Fibroblast of pulmonary artery (primary cell): ENCODE measurements at regions not wholly inside any gene's neighbourhood (a gene's known extent, or its start where the extent isn't known, plus 50 kb on each side); places are given as distances from the start of the nearest gene placed in this dataset.

Source experiments
- DNase-seq: peaks from one replicate; pipeline ENCODE4 v3.0.0-alpha.2; 2010; ENCODE audit warnings: low read depth
- H3K4me3 ChIP-seq: replicated peaks from 2 replicates; pipeline ENCODE4 v1.5.1; 2011; ENCODE audit warnings: low read depth, mild to moderate bottlenecking, control low read depth, low read length, moderate library complexity
- TF ChIP-seq, protein P1 (sequence below): IDR thresholded peaks from 2 replicates; pipeline ENCODE4 v1.5.1; 2011; ENCODE audit warnings: mild to moderate bottlenecking, control low read depth, low read length, inconsistent platforms; ENCODE audit errors: missing control alignments

DNA sequence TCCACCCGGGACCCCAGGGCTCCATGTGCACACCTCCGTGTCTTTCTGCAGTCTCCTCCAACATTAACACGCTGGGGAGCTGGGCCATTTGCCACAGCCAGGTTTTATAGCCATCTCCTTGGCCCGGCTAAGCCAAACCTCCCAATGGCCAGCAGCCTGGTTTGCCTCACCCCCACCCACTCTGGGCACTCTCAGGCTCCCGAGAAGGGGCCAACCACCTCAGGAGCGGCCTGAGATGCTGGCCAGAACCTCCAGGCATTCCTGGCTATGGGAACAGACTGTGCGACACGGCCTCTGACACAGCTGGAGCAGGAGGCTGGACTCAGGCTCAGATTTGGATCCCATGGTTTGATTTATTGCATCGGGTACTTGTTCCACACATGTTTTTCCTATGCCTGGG, 289.7 kb downstream of the RPLP1 start:
- TF ChIP-seq, protein P1, sequence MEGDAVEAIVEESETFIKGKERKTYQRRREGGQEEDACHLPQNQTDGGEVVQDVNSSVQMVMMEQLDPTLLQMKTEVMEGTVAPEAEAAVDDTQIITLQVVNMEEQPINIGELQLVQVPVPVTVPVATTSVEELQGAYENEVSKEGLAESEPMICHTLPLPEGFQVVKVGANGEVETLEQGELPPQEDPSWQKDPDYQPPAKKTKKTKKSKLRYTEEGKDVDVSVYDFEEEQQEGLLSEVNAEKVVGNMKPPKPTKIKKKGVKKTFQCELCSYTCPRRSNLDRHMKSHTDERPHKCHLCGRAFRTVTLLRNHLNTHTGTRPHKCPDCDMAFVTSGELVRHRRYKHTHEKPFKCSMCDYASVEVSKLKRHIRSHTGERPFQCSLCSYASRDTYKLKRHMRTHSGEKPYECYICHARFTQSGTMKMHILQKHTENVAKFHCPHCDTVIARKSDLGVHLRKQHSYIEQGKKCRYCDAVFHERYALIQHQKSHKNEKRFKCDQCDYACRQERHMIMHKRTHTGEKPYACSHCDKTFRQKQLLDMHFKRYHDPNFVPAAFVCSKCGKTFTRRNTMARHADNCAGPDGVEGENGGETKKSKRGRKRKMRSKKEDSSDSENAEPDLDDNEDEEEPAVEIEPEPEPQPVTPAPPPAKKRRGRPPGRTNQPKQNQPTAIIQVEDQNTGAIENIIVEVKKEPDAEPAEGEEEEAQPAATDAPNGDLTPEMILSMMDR: no peak
- DNase-seq: no peak
- no peak overlapping the region for H3K4me3 ChIP-seq

DNA sequence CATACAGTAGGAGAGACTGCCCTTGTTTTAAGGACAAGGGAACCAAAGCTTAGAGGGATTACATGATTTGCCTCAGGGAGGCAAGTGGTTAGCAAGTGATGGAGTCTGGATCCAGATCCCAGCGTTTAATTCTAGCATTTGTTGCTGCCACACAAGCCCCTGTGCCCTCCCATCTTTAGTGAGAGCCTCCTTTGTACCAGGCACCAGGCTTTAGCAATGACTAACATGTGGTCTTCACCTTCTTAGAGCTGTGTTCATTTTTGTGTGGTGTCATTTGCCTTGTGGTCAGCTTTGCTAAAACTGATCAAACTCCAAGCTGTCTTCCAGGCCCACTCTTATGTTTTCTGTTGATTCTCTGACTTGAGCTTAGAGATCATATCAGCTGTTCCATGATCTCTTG, 290.5 kb downstream of the RPLP1 start:
- H3K4me3 ChIP-seq: no peak overlapping the region
- TF ChIP-seq, protein P1: no peak
- no peak for DNase-seq

DNA sequence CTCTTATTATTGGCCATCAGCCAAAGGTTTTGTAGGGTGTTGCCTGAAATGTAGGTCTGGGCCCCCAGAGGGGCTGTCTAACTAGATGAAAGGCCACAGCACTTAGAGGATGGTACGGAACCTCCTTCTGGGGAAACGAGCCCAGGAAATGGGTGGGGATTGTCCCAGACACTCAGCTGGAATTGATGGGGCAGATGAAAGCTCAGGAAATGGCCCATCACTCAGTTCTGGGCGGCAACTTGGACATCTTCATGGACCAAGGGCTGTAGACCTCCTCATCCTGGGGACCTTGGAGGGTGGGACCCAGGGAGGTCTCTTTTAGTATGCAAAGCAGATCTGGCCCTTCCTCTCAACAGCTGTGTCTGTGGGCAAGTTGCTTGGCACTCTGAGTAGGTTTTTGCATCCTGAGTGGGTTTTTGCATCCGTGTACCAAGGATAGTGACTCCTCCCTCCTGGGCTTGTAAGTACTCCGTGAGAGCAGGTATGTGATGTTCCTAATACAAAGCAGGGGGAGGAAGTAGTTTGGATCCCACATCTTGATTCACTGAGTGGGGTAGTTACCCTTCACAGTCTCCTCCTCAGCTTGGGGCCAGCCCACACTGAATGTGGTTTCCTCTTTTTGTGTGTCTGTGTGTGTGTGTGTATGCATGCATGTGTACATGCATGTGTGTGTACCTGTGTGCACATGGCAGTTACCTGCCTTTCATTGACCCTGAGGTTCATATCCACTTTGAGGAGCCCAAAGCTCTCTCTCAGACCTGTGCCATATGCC, 292.0 kb downstream of the RPLP1 start:
- H3K4me3 ChIP-seq: no peak overlapping the region
- DNase-seq: no peak
- TF ChIP-seq, protein P1: no peak

DNA sequence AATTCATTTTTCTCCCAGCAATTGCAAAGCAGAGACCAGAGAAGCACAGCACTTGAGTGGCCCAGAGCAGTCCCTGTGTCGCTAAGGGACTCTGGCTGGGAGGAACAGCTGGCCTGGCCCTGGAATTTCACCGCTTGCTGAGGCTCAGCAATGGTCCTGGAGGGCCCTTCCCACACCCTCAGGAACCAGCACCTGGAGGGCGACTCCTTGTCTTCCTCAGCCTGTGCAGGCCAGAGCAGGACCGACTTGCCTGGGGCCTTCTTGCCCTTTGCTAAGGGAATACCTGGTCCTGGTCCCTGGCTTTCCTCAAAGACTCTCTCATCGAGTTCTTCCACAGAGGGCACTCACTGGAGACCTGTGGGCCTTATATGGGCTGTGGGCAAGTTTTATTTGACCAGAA, 294.6 kb downstream of the RPLP1 start:
- no peak for DNase-seq
- TF ChIP-seq, protein P1: no peak
- H3K4me3 ChIP-seq: no peak overlapping the region

DNA sequence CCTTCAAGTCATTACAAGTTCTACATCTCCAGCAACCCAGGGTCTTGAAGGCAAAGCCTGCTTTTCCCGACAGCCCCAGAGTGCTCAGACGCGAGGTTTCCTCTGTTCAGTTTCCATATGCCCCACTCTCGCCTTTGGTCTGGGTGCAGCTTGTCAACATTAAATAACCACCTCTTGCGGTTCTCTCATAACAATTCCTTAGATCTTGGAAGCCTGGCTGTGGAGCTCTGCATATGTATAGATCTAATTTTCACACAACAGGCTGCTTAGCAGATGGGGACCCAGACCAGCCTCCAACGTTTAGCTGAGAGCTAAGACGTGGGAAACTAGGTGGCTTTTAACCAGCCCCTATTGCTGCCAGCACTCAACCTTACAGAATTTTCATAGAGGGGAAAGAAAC, 295.5 kb downstream of the RPLP1 start:
- TF ChIP-seq, protein P1: no peak
- H3K4me3 ChIP-seq: no peak overlapping the region
- DNase-seq: no peak

DNA sequence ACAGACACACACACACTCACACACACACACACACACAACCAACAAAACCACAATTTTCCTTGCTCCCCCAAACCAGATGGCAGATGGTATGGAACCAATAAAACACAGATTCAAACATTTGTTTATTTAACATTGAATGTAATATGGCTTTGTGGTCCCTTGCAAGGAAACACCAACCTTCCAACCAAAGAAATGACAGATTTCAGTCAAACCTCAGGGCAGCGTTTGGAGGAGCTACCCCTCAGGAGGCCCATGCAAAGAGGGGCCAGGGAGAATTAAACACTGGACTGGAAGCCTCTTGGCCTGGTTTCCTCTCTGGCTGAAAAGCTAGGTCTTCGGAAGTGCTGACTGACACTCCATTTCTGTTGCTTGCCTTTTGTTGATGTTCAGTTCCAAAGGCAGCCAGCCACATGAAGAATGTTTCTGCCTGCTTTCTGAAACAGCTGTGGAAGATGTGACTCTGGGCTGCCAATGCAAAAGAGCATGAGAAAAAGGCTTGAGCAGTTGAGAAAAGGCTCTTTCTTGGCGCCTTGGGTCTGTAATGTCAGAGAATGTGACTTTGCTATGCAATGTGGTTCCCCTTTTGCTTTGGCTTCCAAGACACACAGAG, 296.1 kb downstream of the RPLP1 start:
- no peak for DNase-seq
- H3K4me3 ChIP-seq: no peak overlapping the region
- TF ChIP-seq, protein P1: no peak

DNA sequence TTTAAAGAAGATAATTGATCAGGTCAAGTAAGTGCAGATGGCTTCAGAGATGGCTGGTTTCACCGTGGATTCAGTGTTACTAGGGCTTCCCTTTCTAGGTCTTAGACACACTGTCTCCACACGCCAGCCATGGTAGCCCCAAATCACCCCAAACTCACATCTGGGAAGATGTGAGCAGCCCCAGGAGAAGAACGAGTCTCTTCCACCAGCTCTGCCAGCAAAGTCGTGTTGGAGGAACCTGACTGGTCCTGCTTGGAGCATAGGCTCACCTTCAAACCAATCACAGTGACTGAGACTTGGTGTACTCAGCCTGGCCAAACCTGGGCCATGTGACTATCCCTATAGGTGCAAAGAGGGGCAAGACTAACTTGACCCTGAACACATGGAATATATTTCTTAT, 296.7 kb downstream of the RPLP1 start:
- TF ChIP-seq, protein P1: no peak
- H3K4me3 ChIP-seq: no peak overlapping the region
- no peak for DNase-seq
